GM12864 (cell line): ENCODE measurements at regions not wholly inside any gene's neighbourhood (a gene's known extent, or its start where the extent isn't known, plus 50 kb on each side); places are given as distances from the start of the nearest gene placed in this dataset.

Experiments
- DNase-seq: peaks from one replicate; pipeline ENCODE4 v3.0.0-alpha.2; 2011; ENCODE audit warnings: low read depth
- H3K4me3 ChIP-seq: 2 replicates; pipeline ENCODE4 v1.5.1; 2011; ENCODE audit warnings: mild to moderate bottlenecking, low read depth, low read length, control low read depth
- CTCF ChIP-seq: IDR thresholded peaks from 2 replicates; pipeline ENCODE4 v1.5.1; 2011; ENCODE audit warnings: low read depth, mild to moderate bottlenecking, moderate library complexity, low read length, control low read depth, inconsistent platforms; ENCODE audit errors: missing control alignments

- no peak for TF ChIP-seq CTCF
- no peak for DNase-seq
- H3K4me3 ChIP-seq: no peak overlapping the region
Measured at GRCh38 chr3:21326704-21327475, 424.1 kb downstream of the ZNF385D start.

DNA sequence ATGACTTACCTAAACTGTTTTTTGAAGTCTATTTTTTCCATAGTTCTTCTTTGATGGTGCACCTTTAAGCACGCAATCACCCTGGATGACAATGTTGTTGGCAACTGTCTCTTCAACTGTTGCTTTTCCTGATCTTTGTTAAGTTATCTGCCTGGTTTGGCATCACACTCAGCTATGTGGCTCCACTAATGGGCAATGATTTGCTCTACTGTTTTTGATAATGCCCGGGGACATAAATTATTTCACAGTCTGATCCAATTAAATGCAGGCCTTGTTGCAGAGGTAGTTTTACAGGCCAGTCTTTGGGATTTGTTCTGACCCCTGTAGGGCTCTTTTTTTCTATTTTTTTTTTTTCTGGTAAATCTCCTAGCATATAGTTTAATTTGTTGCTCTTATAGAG, 436.3 kb downstream of the ZNF385D start:
- TF ChIP-seq CTCF: no peak
- no peak for DNase-seq
- H3K4me3 ChIP-seq: no peak overlapping the region

GRCh38 chr3:21310891-21311290, 440.1 kb downstream of the ZNF385D start:
- no peak for DNase-seq
- H3K4me3 ChIP-seq: no peak overlapping the region
- no peak for TF ChIP-seq CTCF

DNA sequence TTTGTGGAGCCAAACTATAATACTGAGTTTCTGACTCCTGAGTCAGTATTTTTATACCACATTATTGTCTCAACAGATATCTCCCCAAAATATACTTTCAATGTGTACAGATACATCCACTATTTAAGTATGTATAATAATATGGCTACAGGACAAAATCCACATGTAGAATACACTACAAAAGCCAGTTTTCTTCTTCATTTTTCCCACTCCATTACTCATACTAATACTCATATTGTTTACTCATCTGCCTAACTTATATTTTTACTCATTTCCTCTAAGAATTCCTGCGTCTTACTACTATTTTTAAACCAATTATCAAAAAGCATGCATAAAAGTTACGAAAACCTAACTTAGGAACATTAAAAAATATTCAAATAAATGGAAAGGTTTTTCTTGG, 440.8 kb downstream of the ZNF385D start:
- no peak for DNase-seq

DNA sequence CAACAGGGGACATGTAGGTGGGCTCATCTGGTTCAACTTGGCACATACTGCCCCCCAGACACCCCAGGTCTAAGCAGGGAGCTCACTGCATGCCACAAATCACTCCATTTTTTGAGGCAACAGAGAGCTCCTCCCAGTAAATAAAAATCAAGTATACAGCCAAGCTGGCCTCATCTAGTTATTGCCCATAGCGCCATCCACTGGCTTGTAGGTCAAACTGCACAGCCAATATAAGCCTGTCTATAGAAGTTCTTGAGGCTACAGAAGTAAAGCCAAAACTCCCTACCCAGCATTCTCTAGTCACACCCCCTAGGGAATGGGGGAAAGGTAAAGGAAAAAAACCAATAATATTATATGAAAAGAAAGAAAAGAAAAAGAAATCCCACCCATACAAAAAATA, 453.7 kb downstream of the ZNF385D start:
- no peak for TF ChIP-seq CTCF
- no peak for DNase-seq
- H3K4me3 ChIP-seq: no peak overlapping the region

More for the DNA sequence above, 440.8 kb downstream of the ZNF385D start:
- no peak for TF ChIP-seq CTCF
- H3K4me3 ChIP-seq: no peak overlapping the region

GRCh38 chr3:21294768-21295167, 456.2 kb downstream of the ZNF385D start:
- TF ChIP-seq CTCF: no peak
- no peak for DNase-seq
- no peak overlapping the region for H3K4me3 ChIP-seq

GRCh38 chr3:21292971-21293370, 458.0 kb downstream of the ZNF385D start:
- no peak for DNase-seq
- no peak for TF ChIP-seq CTCF
- no peak overlapping the region for H3K4me3 ChIP-seq
